Loucy (cell line): ENCODE measurements at regions not wholly inside any gene's neighbourhood (a gene's known extent, or its start where the extent isn't known, plus 50 kb on each side); places are given as distances from the start of the nearest gene placed in this dataset.

Source experiments
- EZH2phosphoT487 ChIP-seq: fragments of 200-600 bp; IDR thresholded peaks from 2 replicates; pipeline ENCODE4 v1.6.1; 2018; ENCODE audit warnings: antibody characterized with exemption, mild to moderate bottlenecking, moderate library complexity, borderline replicate concordance
- TF ChIP-seq, protein P1 (sequence below): fragments of 200-600 bp; sonication (generic); conservative IDR thresholded peaks from 2 replicates; pipeline ENCODE4 v1.5.1; 2014; ENCODE audit warnings: mild to moderate bottlenecking, antibody characterized with exemption, low read length

DNA sequence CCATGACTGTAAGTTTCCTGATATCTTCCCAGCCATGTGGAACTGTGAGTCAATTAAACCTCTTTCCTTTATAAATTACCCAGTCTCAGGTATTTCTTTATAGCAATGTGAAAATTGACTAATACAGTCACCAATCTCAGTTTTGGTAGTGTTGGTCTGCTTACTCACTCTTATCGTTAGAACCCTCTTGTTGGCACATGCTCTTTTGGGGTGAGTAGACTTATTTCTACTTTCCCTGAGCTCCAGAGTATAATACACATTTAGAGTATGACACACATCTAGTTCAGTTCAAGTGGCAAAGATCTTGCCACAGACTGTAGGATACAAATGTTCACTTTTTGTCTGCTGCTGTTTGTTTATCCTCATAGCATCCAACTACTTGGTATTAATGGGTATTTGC lies 347.5 kb upstream of the CELF4 start:
- TF ChIP-seq, protein P1, sequence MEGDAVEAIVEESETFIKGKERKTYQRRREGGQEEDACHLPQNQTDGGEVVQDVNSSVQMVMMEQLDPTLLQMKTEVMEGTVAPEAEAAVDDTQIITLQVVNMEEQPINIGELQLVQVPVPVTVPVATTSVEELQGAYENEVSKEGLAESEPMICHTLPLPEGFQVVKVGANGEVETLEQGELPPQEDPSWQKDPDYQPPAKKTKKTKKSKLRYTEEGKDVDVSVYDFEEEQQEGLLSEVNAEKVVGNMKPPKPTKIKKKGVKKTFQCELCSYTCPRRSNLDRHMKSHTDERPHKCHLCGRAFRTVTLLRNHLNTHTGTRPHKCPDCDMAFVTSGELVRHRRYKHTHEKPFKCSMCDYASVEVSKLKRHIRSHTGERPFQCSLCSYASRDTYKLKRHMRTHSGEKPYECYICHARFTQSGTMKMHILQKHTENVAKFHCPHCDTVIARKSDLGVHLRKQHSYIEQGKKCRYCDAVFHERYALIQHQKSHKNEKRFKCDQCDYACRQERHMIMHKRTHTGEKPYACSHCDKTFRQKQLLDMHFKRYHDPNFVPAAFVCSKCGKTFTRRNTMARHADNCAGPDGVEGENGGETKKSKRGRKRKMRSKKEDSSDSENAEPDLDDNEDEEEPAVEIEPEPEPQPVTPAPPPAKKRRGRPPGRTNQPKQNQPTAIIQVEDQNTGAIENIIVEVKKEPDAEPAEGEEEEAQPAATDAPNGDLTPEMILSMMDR: no peak
- no peak for TF ChIP-seq EZH2phosphoT487
